Panc1 (cell line): ENCODE measurements at regions not wholly inside any gene's neighbourhood (a gene's known extent, or its start where the extent isn't known, plus 50 kb on each side); places are given as distances from the start of the nearest gene placed in this dataset.

Experiments
- ATAC-seq: fragments of 200-7000 bp; cut with Tn5 transposase; 2 replicates; pipeline ENCODE4 v1.9.1; 2020; ENCODE audit warnings: mild to moderate bottlenecking, moderate library complexity
- BruUV-seq: library from RNA; stranded (reverse); fragments of 400-500 nt; replicated peaks from 2 replicates; lab custom pipeline; 2021; lab: Mats Ljungman, UMichigan
- CTCF ChIA-PET: fragments of 300-600 bp; sonication (Branson Sonifier 250); formaldehyde crosslinking; loops from one replicate; lab custom pipeline; 2022; ENCODE audit warnings: antibody characterized with exemption; lab: Charles Lee
- POLR2A ChIA-PET: fragments of 300-600 bp; sonication (Branson Sonifier 250); formaldehyde crosslinking; loops from one replicate; lab custom pipeline; 2022; ENCODE audit warnings: antibody characterized with exemption; lab: Charles Lee
- DNase-seq: peaks from one replicate; pipeline ENCODE4 v3.0.0-alpha.2; 2010; ENCODE audit warnings: low read depth, low spot score
- H3K27ac ChIP-seq: 2 replicates; pipeline ENCODE4 v1.5.1; 2011; ENCODE audit warnings: mild to moderate bottlenecking, low read length, inconsistent platforms
- H3K27me3 ChIP-seq: fragments of 200-500 bp; sonication (Bioruptor generic); 2 replicates; pipeline ENCODE4 v1.6.0; 2014; ENCODE audit warnings: low read length, inconsistent platforms; ENCODE audit not compliant: control insufficient read depth, insufficient read depth
- H3K36me3 ChIP-seq: fragments of 200-500 bp; sonication (Bioruptor generic); 2 replicates; pipeline ENCODE4 v1.5.1; 2014; ENCODE audit warnings: inconsistent platforms, mild to moderate bottlenecking, low read length, moderate library complexity; ENCODE audit not compliant: control insufficient read depth, insufficient read depth
- H3K4me1 ChIP-seq: 2 replicates; pipeline ENCODE4 v1.5.1; 2011; ENCODE audit warnings: inconsistent platforms, mild to moderate bottlenecking, low read length, moderate library complexity; ENCODE audit not compliant: control insufficient read depth, insufficient read depth
- H3K4me3 ChIP-seq, 2 experiments: 2 replicates each; pipeline ENCODE4 v1.5.1; 2011 to 2012; ENCODE audit warnings: low read depth in 2 of 2, low read length in 2 of 2, mild to moderate bottlenecking in 2 of 2, inconsistent platforms in 1 of 2, moderate library complexity in 1 of 2
- H3K9me3 ChIP-seq: fragments of 200-500 bp; sonication (Bioruptor generic); 2 replicates; pipeline ENCODE4 v1.5.1; 2014; ENCODE audit warnings: low read depth, mild to moderate bottlenecking, inconsistent platforms, low read length, moderate library complexity; ENCODE audit not compliant: control insufficient read depth, insufficient read depth
- CTCF ChIP-seq: fragments of 450-650 bp; IDR thresholded peaks from 2 replicates; pipeline ENCODE4 v1.5.1; 2017; ENCODE audit warnings: mild to moderate bottlenecking
- POLR2AphosphoS5 ChIP-seq: IDR thresholded peaks from 2 replicates; pipeline ENCODE4 v1.6.1; 2012; ENCODE audit warnings: mild to moderate bottlenecking, low read depth, low read length, moderate library complexity
- REST ChIP-seq, 2 experiments: IDR thresholded peaks; 2 replicates each; pipeline ENCODE4 v1.6.1; 2011 to 2012; ENCODE audit warnings: low read depth in 2 of 2, control low read depth in 1 of 2, low read length in 1 of 2, mild to moderate bottlenecking in 1 of 2, moderate library complexity in 1 of 2; ENCODE audit not compliant: insufficient read depth in 1 of 2
- SIN3A ChIP-seq: IDR thresholded peaks from 2 replicates; pipeline ENCODE4 v1.6.1; 2012; ENCODE audit warnings: low read depth, mild to moderate bottlenecking, low read length, moderate library complexity, borderline replicate concordance; ENCODE audit not compliant: insufficient read depth
- TCF7L2 ChIP-seq: IDR thresholded peaks from 2 replicates; pipeline ENCODE4 v1.6.1; 2011; ENCODE audit warnings: mild to moderate bottlenecking, low read depth, low read length, inconsistent platforms
- in situ Hi-C: cut with HindIII; loops from 2 replicates; pipeline ENCODE4 v1.10.0; 2016; ENCODE audit warnings: low sequenced_read_pairs, low pct_unique_long_range_greater_than_20kb
- intact Hi-C: fragments of 100-400 bp; cut with micrococcal nuclease; formaldehyde crosslinking; loops from one replicate; pipeline ENCODE4 v1.10.0; 2022; ENCODE audit not compliant: unreplicated experiment

GRCh38 chr1:14138135-14138506 is 438.1 kb downstream of the PRDM2 start:
- H3K4me3 ChIP-seq = no peak overlapping the region
- no peak for ATAC-seq

GRCh38 chr1:14138687-14139086 is 438.7 kb downstream of the PRDM2 start:
- intact Hi-C loops = no loop called here
- TF ChIP-seq CTCF (no peak), TCF7L2 (no peak), SIN3A (no peak), REST (IDR thresholded peaks at IDR 0.05; ENCODE audit: insufficient read depth in 1 of 2, low read depth in 2 of 2, low read length in 1 of 2) (no peak), POLR2AphosphoS5 (no peak)
- ChIA-PET POLR2A (no interaction called here), CTCF (no interaction called here)
- Histone ChIP-seq H3K27ac (no peak overlapping the region), H3K4me3 (no peak overlapping the region), H3K9me3 (no peaks in the 10 kb centered on the region), H3K36me3 (no peaks in the 10 kb centered on the region), H3K27me3 (no peaks in the 10 kb centered on the region; the same call in 1 of the 2 replicates), H3K4me1 (no peaks in the 10 kb centered on the region)
- in situ Hi-C loops = no loop called here
- DNase-seq = no peak
- BruUV-seq = no TSS peak
- no peak for ATAC-seq

More at GRCh38 chr1:14138135-14138506, 438.1 kb downstream of the PRDM2 start:
- Histone ChIP-seq H3K27ac (no peak overlapping the region), H3K9me3 (no peaks in the 10 kb centered on the region), H3K36me3 (no peaks in the 10 kb centered on the region), H3K27me3 (no peaks in the 10 kb centered on the region; the same call in 1 of the 2 replicates), H3K4me1 (no peaks in the 10 kb centered on the region)
- no peak for DNase-seq
- POLR2A ChIA-PET = no interaction called here
- no TSS peak for BruUV-seq
- TF ChIP-seq SIN3A (no peak), CTCF (no peak), TCF7L2 (no peak), REST (IDR thresholded peaks at IDR 0.05; ENCODE audit: insufficient read depth in 1 of 2, low read depth in 2 of 2, low read length in 1 of 2) (no peak), POLR2AphosphoS5 (no peak)
- CTCF ChIA-PET = no interaction called here
- intact Hi-C loops = no loop called here
- in situ Hi-C loops = no loop called here
